ENCODE measurements at regions not wholly inside any gene's neighbourhood (a gene's known extent, or its start where the extent isn't known, plus 50 kb on each side); places are given as distances from the start of the nearest gene placed in this dataset.

GRCh38 chr6:11432713-11433450, 104.7 kb upstream of the TMEM170B start:
- TF ChIP-seq CTCF (IDR thresholded peaks at IDR 0.05): no peak
- no peak for TF ChIP-seq EP300 (IDR thresholded peaks at IDR 0.05)
- no peak for TF ChIP-seq POLR2AphosphoS5 (IDR thresholded peaks at IDR 0.05)
